Neural progenitor cell (in vitro differentiated cells): ENCODE measurements at regions not wholly inside any gene's neighbourhood (a gene's known extent, or its start where the extent isn't known, plus 50 kb on each side); places are given as distances from the start of the nearest gene placed in this dataset.
A peak's percentile ranks its signal among the peaks of the same experiment; 100 is the strongest.
"Not testable (repeated sequence)": the region's sequence is repeated elsewhere in the genome, so short reads cannot be mapped to it uniquely, and the experiment has no call there.

Experiments
- DNase-seq: peaks from one replicate; pipeline ENCODE4 v3.0.0-alpha.2; 2016; ENCODE audit warnings: low spot score
- H2AFZ ChIP-seq: fragments of 200-600 bp; sonication (generic); replicated peaks from 2 replicates; pipeline ENCODE4 v1.6.1; 2016; ENCODE audit warnings: antibody characterized with exemption
- H3F3A ChIP-seq: fragments of 200-600 bp; sonication (generic); 2 replicates; pipeline ENCODE4 v1.6.1; 2016; ENCODE audit warnings: antibody characterized with exemption, low read depth
- H3K27ac ChIP-seq: fragments of 200-600 bp; sonication (generic); 2 replicates; pipeline ENCODE4 v1.5.1; 2016; ENCODE audit warnings: mild to moderate bottlenecking
- H3K27me3 ChIP-seq: fragments of 200-600 bp; sonication (generic); 2 replicates; pipeline ENCODE4 v1.6.1; 2016; ENCODE audit warnings: mild to moderate bottlenecking, moderate library complexity
- H3K36me3 ChIP-seq: fragments of 200-600 bp; sonication (generic); 2 replicates; pipeline ENCODE4 v1.5.1; 2016
- H3K4me1 ChIP-seq: fragments of 200-600 bp; sonication (generic); 2 replicates; pipeline ENCODE4 v1.6.1; 2016; ENCODE audit warnings: mixed run types
- H3K4me2 ChIP-seq: fragments of 200-600 bp; sonication (generic); 2 replicates; pipeline ENCODE4 v1.6.1; 2016
- H3K4me3 ChIP-seq: fragments of 200-600 bp; sonication (generic); 2 replicates; pipeline ENCODE4 v1.5.1; 2016
- H3K79me2 ChIP-seq: fragments of 200-600 bp; sonication (generic); 2 replicates; pipeline ENCODE4 v1.6.1; 2016; ENCODE audit warnings: low read depth
- H3K9ac ChIP-seq: fragments of 200-600 bp; sonication (generic); 2 replicates; pipeline ENCODE4 v1.6.1; 2016
- H3K9me3 ChIP-seq: fragments of 200-600 bp; sonication (generic); 2 replicates; pipeline ENCODE4 v1.5.1; 2016; ENCODE audit warnings: low read depth
- H4K20me1 ChIP-seq: fragments of 200-600 bp; sonication (generic); 2 replicates; pipeline ENCODE4 v1.6.1; 2016; ENCODE audit warnings: low read depth
- H3K27ac Mint-ChIP-seq: 3 replicates; pipeline ENCODE4 v1.8.0; 2021; ENCODE audit warnings: mixed read lengths
- H3K27me3 Mint-ChIP-seq: 2 replicates; pipeline ENCODE4 v1.8.0; 2022; ENCODE audit warnings: low read depth, mild to moderate bottlenecking, inconsistent platforms, moderate library complexity, mixed read lengths; ENCODE audit not compliant: insufficient read depth
- H3K36me3 Mint-ChIP-seq: 3 replicates; pipeline ENCODE4 v1.8.0; 2021; ENCODE audit warnings: mixed read lengths
- H3K4me1 Mint-ChIP-seq: 3 replicates; pipeline ENCODE4 v1.8.0; 2021; ENCODE audit warnings: mixed read lengths
- H3K4me3 Mint-ChIP-seq: 3 replicates; pipeline ENCODE4 v1.8.0; 2021; ENCODE audit warnings: mild to moderate bottlenecking, moderate library complexity, mixed read lengths
- H3K9me3 Mint-ChIP-seq: 3 replicates; pipeline ENCODE4 v1.8.0; 2020; ENCODE audit warnings: mixed read lengths
- CTCF ChIP-seq: fragments of 200-600 bp; sonication (generic); IDR thresholded peaks from 2 replicates; pipeline ENCODE4 v1.5.1; 2017; ENCODE audit warnings: antibody characterized with exemption, mild to moderate bottlenecking
- EZH2 ChIP-seq: fragments of 200-600 bp; sonication (generic); IDR thresholded peaks from 2 replicates; pipeline ENCODE4 v1.6.1; 2017; ENCODE audit warnings: antibody characterized with exemption, mild to moderate bottlenecking, moderate library complexity
- EZH2phosphoT487 ChIP-seq: fragments of 200-600 bp; sonication (generic); IDR thresholded peaks from 2 replicates; pipeline ENCODE4 v1.6.1; 2017; ENCODE audit warnings: antibody characterized with exemption

DNA sequence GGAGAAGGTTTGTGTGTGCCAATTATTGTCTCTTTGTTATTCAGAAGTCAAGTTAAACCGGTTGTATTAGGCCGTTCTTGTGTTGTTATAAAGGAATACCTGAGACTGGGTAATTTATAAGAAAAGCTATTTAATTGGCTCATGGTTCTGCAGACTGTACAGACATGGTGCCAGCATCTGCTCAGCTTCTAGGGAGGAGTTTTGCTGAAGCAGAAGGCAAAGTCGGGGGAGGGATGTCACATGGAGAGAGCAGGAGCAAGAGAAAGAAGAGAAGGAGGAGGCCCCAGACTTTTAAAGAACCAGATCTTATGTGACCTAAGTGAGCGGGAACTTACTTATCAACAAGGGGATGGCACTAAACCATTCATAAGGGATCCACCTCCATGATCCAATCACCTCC, 349.3 kb upstream of the PCDH18 start:
- Mint-ChIP-seq H3K27me3 (no peaks in the 10 kb centered on the region), H3K36me3 (peaks cover 3% of the 10 kb centered on the region), H3K27ac (no peak overlapping the region), H3K4me3 (no peak overlapping the region), H3K9me3 (peaks cover 5% of the 10 kb centered on the region), H3K4me1 (no peaks in the 10 kb centered on the region)
- H3K4me2 ChIP-seq = no peak overlapping the region
- H2AFZ ChIP-seq = no peak overlapping the region
- H3K9ac ChIP-seq = no peak overlapping the region
- no peak for TF ChIP-seq CTCF
- no peak for TF ChIP-seq EZH2
- no peak for TF ChIP-seq EZH2phosphoT487
- H3K27ac ChIP-seq = no peak overlapping the region
- no peaks in the 10 kb centered on the region for H3K27me3 ChIP-seq
- no peaks in the 10 kb centered on the region for H3F3A ChIP-seq
- no peak overlapping the region for H3K4me3 ChIP-seq
- H3K79me2 ChIP-seq = no peaks in the 10 kb centered on the region
- no peaks in the 10 kb centered on the region for H4K20me1 ChIP-seq
- DNase-seq = no peak
- no peaks in the 10 kb centered on the region for H3K36me3 ChIP-seq
- H3K4me1 ChIP-seq = peaks cover 13% of the 10 kb centered on the region
- no peaks in the 10 kb centered on the region for H3K9me3 ChIP-seq

- H3F3A ChIP-seq, H3K4me1 ChIP-seq, H3K9me3 Mint-ChIP-seq, H3K9me3 ChIP-seq, H3K27me3 ChIP-seq, H3K4me3 ChIP-seq, H3K4me1 Mint-ChIP-seq, H2AFZ ChIP-seq, H3K9ac ChIP-seq, DNase-seq, H3K4me2 ChIP-seq, H3K79me2 ChIP-seq, H3K27me3 Mint-ChIP-seq, H4K20me1 ChIP-seq, H3K27ac ChIP-seq, H3K4me3 Mint-ChIP-seq, H3K36me3 ChIP-seq, H3K27ac Mint-ChIP-seq, H3K36me3 Mint-ChIP-seq: not testable (repeated sequence)
Measured at GRCh38 chr4:137868067-137868466, 335.8 kb upstream of the PCDH18 start.

DNA sequence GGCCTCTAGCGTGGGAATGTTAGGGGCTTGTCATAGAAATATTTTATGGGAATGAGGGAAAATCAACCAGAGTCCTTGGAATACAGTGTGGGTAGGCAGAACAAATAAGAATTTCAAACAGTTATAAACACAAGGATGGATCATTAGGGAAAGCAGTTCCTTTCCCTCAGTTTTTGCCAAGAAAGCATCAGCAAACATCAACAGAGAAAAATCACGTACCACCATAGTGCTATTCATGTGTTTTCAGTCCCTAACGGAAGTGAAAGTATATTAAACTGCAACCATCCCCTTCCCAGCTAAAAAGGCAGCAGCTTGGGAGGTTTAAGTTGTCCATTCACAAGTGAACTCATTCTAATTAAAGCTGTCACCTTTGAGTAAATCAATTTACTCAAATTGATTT, 334.4 kb upstream of the PCDH18 start:
- Histone ChIP-seq H3K27ac (no peak overlapping the region), H3K27me3 (no peaks in the 10 kb centered on the region), H3K4me2 (no peak overlapping the region), H3K79me2 (no peaks in the 10 kb centered on the region), H3K9me3 (no peaks in the 10 kb centered on the region), H2AFZ (peak overlapping the region; percentile 82), H4K20me1 (no peaks in the 10 kb centered on the region), H3K4me1 (no peaks in the 10 kb centered on the region), H3K4me3 (no peak overlapping the region), H3F3A (no peaks in the 10 kb centered on the region), H3K9ac (no peak overlapping the region), H3K36me3 (no peaks in the 10 kb centered on the region)
- Mint-ChIP-seq H3K27ac (no peak overlapping the region), H3K4me3 (no peak overlapping the region), H3K9me3 (no peaks in the 10 kb centered on the region), H3K36me3 (no peaks in the 10 kb centered on the region), H3K4me1 (no peaks in the 10 kb centered on the region), H3K27me3 (no peaks in the 10 kb centered on the region)
- no peak for DNase-seq
- TF ChIP-seq CTCF (no peak), EZH2 (no peak), EZH2phosphoT487 (no peak)

GRCh38 chr4:137861682-137862081, 329.4 kb upstream of the PCDH18 start:
- Histone ChIP-seq H3F3A (no peaks in the 10 kb centered on the region), H3K79me2 (no peaks in the 10 kb centered on the region), H3K4me2 (no peak overlapping the region), H4K20me1 (no peaks in the 10 kb centered on the region), H3K9me3 (no peaks in the 10 kb centered on the region), H2AFZ (no peak overlapping the region), H3K4me1 (peaks cover 12% of the 10 kb centered on the region), H3K27ac (no peak overlapping the region), H3K27me3 (no peaks in the 10 kb centered on the region), H3K4me3 (no peak overlapping the region), H3K36me3 (no peaks in the 10 kb centered on the region), H3K9ac (no peak overlapping the region)
- Mint-ChIP-seq H3K4me3 (no peak overlapping the region), H3K36me3 (no peaks in the 10 kb centered on the region), H3K27ac (no peak overlapping the region), H3K9me3 (no peaks in the 10 kb centered on the region), H3K4me1 (no peaks in the 10 kb centered on the region), H3K27me3 (no peaks in the 10 kb centered on the region)
- DNase-seq = peak; percentile 16
- peak; percentile 61 for TF ChIP-seq CTCF
- TF ChIP-seq EZH2 = no peak
